NCI-H1092 treated with DMSO at 0.1 percent for 48 hours (cell line): ENCODE measurements at regions not wholly inside any gene's neighbourhood (a gene's known extent, or its start where the extent isn't known, plus 50 kb on each side); places are given as distances from the start of the nearest gene placed in this dataset.
"Not testable (repeated sequence)": the region's sequence is repeated elsewhere in the genome, so short reads cannot be mapped to it uniquely, and the experiment has no call there.

Experiments
- DNase-seq: peaks from one replicate; lab custom pipeline; 2025; lab: John Stamatoyannopoulos, UW

GRCh38 chr12:75868501-75868900, 163.1 kb downstream of the PHLDA1 start:
- peak; percentile 5 for DNase-seq

- no peak for DNase-seq
Measured at GRCh38 chr12:75865315-75865714, 166.3 kb downstream of the PHLDA1 start.

GRCh38 chr12:75864161-75864560, 167.4 kb downstream of the PHLDA1 start:
- no peak for DNase-seq

- no peak for DNase-seq
Measured at GRCh38 chr12:75863533-75863932, 168.0 kb downstream of the PHLDA1 start.

- no peak for DNase-seq
Measured at GRCh38 chr12:75862692-75863471, 168.7 kb downstream of the PHLDA1 start.

- DNase-seq = no peak
Measured at GRCh38 chr12:75859868-75860267, 171.7 kb downstream of the PHLDA1 start.

- DNase-seq = no peak
Measured at GRCh38 chr12:75856235-75856634, 175.3 kb downstream of the PHLDA1 start.

- DNase-seq = no peak
Measured at GRCh38 chr12:75855360-75855759, 176.2 kb downstream of the PHLDA1 start.

- no peak for DNase-seq
Measured at GRCh38 chr12:75854681-75855309, 176.8 kb downstream of the PHLDA1 start.

- not testable (repeated sequence) for DNase-seq
Measured at GRCh38 chr12:75854137-75854536, 177.4 kb downstream of the PHLDA1 start.

- no peak for DNase-seq
Measured at GRCh38 chr12:75853626-75854025, 177.9 kb downstream of the PHLDA1 start.

GRCh38 chr12:75852956-75853355, 178.6 kb downstream of the PHLDA1 start:
- no peak for DNase-seq

- DNase-seq = peak; percentile 34
Measured at GRCh38 chr12:75852143-75852542, 179.4 kb downstream of the PHLDA1 start.

GRCh38 chr12:75850721-75851462, 180.7 kb downstream of the PHLDA1 start:
- no peak for DNase-seq

- DNase-seq = no peak
Measured at GRCh38 chr12:75848961-75849360, 182.6 kb downstream of the PHLDA1 start.

GRCh38 chr12:75848431-75848925, 183.1 kb downstream of the PHLDA1 start:
- no peak for DNase-seq

- DNase-seq = no peak
Measured at GRCh38 chr12:75846102-75846501, 185.5 kb downstream of the PHLDA1 start.

- DNase-seq = no peak
Measured at GRCh38 chr12:75844985-75845384, 186.6 kb downstream of the PHLDA1 start.

GRCh38 chr12:75844049-75844770, 187.4 kb downstream of the PHLDA1 start:
- DNase-seq = no peak

GRCh38 chr12:75842090-75842489, 189.5 kb downstream of the PHLDA1 start:
- DNase-seq = no peak

- DNase-seq = no peak
Measured at GRCh38 chr12:75840994-75841355, 190.6 kb downstream of the PHLDA1 start.

GRCh38 chr12:75838309-75838708, 193.3 kb downstream of the PHLDA1 start:
- no peak for DNase-seq
